PC-3 (cell line): ENCODE measurements at regions not wholly inside any gene's neighbourhood (a gene's known extent, or its start where the extent isn't known, plus 50 kb on each side); places are given as distances from the start of the nearest gene placed in this dataset.

ENCODE experiments used
- CTCF ChIP-seq: fragments of 300-600 bp; sonication (generic); conservative IDR thresholded peaks from 2 replicates; pipeline ENCODE4 v1.5.1; 2017; ENCODE audit warnings: antibody characterized with exemption, low read depth, mild to moderate bottlenecking, low read length
- EZH2 ChIP-seq: fragments of 300-600 bp; sonication (generic); IDR thresholded peaks from one replicate; pipeline ENCODE4 v1.6.1; 2017; ENCODE audit warnings: antibody characterized with exemption, mild to moderate bottlenecking, low read length; ENCODE audit not compliant: unreplicated experiment

- TF ChIP-seq CTCF (no peak), EZH2 (no peak)
Observed at GRCh38 chrX:109936114-109936513, 66.8 kb upstream of the TMEM164 start.
